ENCODE measurements at regions not wholly inside any gene's neighbourhood (a gene's known extent, or its start where the extent isn't known, plus 50 kb on each side); places are given as distances from the start of the nearest gene placed in this dataset.

DNA sequence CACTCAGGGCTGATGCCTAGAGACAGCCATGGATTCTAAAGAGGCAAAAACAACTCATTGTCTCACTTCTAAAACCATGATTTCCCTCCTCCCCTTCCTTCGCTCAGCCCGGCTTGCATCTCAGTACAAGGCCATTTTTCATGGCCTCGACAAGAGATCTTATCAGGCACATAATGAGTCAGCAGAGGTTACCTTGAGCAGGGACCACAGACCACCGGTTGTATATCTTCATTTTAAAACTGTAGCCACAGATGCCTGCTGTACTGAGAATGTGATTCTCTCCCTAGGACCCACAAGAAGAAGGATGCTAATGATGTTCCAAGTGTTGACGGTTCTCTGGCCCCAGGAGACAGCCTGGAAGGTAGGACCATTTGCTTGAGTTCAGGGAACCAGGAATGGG lies 331.9 kb downstream of the AJAP1 start:
- H3K4me3 ChIP-seq (ENCODE audit: low read length) = no peak overlapping the region
- TF ChIP-seq, protein P1, sequence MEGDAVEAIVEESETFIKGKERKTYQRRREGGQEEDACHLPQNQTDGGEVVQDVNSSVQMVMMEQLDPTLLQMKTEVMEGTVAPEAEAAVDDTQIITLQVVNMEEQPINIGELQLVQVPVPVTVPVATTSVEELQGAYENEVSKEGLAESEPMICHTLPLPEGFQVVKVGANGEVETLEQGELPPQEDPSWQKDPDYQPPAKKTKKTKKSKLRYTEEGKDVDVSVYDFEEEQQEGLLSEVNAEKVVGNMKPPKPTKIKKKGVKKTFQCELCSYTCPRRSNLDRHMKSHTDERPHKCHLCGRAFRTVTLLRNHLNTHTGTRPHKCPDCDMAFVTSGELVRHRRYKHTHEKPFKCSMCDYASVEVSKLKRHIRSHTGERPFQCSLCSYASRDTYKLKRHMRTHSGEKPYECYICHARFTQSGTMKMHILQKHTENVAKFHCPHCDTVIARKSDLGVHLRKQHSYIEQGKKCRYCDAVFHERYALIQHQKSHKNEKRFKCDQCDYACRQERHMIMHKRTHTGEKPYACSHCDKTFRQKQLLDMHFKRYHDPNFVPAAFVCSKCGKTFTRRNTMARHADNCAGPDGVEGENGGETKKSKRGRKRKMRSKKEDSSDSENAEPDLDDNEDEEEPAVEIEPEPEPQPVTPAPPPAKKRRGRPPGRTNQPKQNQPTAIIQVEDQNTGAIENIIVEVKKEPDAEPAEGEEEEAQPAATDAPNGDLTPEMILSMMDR (IDR thresholded peaks at IDR 0.05; ENCODE audit: insufficient read depth, low read depth, low read length, missing control alignments) = no peak
- DNase-seq (ENCODE audit: low read depth) = no peak

DNA sequence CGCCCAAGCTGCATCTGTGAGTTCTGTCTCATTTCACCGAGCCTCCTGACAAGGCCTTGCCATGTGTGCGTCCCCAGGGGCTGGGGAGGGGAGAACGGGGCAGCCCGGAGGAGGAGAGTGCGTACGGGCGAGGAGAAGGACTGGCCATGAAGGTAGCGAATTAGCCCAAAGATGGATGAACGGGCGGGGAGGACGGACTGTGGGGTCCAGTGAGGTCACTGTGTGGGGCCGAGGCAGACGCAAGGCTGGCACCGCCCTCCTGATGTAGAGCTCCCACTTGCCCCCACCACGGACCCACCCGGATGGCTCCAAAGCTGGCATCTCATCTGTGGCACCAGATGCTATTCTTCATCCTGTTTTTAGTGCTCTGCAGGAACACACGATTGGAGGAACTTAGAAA lies 330.4 kb downstream of the AJAP1 start:
- TF ChIP-seq, protein P1 (IDR thresholded peaks at IDR 0.05; ENCODE audit: insufficient read depth, low read depth, low read length, missing control alignments) = no peak
- no peak for DNase-seq (ENCODE audit: low read depth)
- H3K4me3 ChIP-seq (ENCODE audit: low read length) = no peak overlapping the region

DNA sequence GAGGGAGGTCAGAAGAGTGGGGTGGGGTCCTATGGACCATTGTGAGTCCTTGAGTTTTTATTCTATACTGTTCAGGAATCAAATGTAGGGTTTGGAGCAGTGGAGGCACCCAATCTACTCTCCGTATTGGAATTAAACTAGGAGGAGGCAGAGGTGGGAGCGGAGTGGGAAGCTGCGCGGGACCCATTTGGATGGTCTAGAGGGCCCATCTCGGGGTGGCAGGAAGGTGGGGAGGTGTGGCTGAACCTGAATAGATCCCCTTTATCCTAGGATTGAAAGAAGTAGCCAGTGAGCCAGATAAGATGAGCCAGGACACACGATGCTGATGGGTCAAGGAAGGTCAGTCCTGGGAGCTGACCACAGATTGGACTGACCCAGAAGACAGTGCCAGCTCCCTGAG lies 325.8 kb downstream of the AJAP1 start:
- DNase-seq (ENCODE audit: low read depth) = no peak
- TF ChIP-seq, protein P1 (IDR thresholded peaks at IDR 0.05; ENCODE audit: insufficient read depth, low read depth, low read length, missing control alignments) = no peak
- H3K4me3 ChIP-seq (ENCODE audit: low read length) = no peak overlapping the region

DNA sequence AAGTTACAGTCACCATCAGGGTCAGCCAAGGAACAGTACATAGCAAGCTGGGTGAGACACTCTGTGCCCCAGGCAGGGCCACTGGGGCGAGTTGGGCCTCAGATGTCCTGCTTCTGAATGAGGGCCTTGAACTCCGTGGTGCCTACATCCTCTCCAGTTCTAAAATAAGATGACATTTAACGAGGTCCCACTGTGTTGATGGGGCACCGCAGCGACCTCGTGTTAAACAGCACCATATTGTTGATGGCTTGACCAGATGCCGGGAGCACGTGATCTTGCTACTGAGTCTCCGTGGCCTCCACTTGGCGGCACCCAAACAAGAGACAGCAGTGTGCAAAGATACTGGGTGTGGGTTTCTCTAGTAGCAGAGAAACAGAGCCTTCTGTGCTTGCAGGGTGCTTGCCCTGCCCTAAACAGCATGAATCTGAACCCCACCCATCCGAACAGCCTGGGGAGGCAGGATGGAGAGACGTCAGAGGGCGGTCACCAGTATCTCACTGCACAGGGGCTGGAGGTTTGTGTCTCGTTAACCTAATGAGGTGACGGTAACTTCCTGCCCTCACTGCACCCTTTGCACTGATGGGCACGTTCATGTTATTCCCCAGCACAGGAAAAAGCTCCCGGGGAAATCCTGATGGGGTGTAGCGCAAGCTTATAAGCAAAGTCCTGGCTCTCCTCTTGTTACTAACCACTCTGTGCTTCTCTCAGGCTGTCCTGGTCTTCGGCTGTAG lies 324.4 kb downstream of the AJAP1 start:
- DNase-seq (ENCODE audit: low read depth) = no peak
- H3K4me3 ChIP-seq (ENCODE audit: low read length) = no peak overlapping the region
- TF ChIP-seq, protein P1 (IDR thresholded peaks at IDR 0.05; ENCODE audit: insufficient read depth, low read depth, low read length, missing control alignments) = no peak

DNA sequence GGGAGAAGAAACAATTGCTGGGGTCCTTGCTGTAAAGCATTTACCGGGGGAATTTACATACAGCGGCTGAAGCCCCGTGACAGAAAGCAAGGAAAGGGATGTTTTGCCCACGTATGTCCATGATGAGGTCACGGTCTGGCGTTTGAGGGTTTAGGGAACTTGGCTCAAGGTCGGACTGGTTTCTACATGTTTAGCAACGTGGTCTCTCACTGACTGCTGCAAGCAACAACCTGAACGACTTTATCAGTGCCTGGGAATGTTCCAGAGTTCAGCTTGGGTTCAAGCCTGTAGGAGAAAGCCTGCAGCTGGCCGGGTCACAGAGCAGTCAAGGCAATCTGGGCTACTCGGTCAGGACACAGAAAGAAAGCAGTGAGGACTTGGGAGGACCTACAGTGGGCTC lies 323.3 kb downstream of the AJAP1 start:
- no peak overlapping the region for H3K4me3 ChIP-seq (ENCODE audit: low read length)
- TF ChIP-seq, protein P1 (IDR thresholded peaks at IDR 0.05; ENCODE audit: insufficient read depth, low read depth, low read length, missing control alignments) = no peak
- DNase-seq (ENCODE audit: low read depth) = no peak

DNA sequence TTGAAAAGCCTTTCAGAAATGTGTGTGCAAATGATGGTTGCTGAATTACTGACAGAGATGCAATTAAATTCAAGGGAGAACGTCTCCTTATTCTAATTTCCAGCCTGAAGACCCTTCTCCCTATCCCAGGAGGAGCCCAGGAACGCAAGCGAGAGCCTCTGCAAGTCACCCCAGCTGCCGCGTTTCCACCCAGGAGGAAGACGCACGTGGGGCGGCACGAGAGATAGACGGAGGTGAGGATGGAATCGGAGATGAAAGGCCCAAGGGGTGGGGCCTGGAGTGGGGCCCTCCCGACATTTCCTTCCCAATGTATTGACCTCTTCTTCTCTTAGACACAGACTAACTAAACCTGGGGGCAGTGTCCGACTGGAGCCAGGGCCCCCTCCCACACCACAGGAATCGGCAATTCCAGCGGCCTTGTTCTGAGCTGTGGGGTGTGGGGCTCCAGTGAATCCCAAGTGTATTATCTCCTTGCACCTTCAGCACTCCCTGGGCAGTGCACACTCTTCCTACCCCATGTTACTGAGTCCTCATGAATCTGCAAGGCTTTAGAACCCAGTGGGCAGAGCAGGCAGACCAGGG lies 322.5 kb downstream of the AJAP1 start:
- TF ChIP-seq, protein P1 (IDR thresholded peaks at IDR 0.05; ENCODE audit: insufficient read depth, low read depth, low read length, missing control alignments) = no peak
- DNase-seq (ENCODE audit: low read depth) = no peak
- H3K4me3 ChIP-seq (ENCODE audit: low read length) = no peak overlapping the region

DNA sequence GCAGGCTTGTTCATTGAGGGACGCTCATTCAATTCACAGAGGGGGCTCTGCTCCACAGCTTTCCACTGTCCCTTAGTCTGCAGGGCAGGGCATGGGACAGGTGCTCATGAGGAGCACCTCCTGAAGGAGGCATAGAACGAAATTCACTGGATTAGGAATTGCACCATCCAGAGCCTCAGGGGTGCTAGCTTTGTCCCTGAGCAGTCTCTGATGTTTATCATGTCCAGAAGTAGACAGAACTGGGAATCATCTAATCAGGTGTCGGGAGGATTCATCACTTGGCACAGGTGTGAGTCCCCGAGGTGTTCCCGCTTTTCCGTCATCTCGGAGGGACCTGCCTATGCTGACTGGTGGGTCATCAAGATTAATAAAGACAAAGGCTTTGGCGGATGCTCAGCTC lies 321.4 kb downstream of the AJAP1 start:
- no peak overlapping the region for H3K4me3 ChIP-seq (ENCODE audit: low read length)
- TF ChIP-seq, protein P1 (IDR thresholded peaks at IDR 0.05; ENCODE audit: insufficient read depth, low read depth, low read length, missing control alignments) = no peak
- no peak for DNase-seq (ENCODE audit: low read depth)
